ENCODE measurements at regions not wholly inside any gene's neighbourhood (a gene's known extent, or its start where the extent isn't known, plus 50 kb on each side); places are given as distances from the start of the nearest gene placed in this dataset.
"Not testable (repeated sequence)": the region's sequence is repeated elsewhere in the genome, so short reads cannot be mapped to it uniquely, and the experiment has no call there.

- H3K4me3 ChIP-seq: no peak overlapping the region
- H3K9me3 ChIP-seq: no peaks in the 10 kb centered on the region
- no peaks in the 10 kb centered on the region for H3K4me1 ChIP-seq
- DNase-seq: no peak
- no peak overlapping the region for H3K27ac ChIP-seq
- H3K36me3 ChIP-seq: no peaks in the 10 kb centered on the region
- no peak for TF ChIP-seq CTCF (IDR thresholded peaks at IDR 0.05)
- no peak for TF ChIP-seq POLR2A (IDR thresholded peaks at IDR 0.05)
- no peaks in the 10 kb centered on the region for H3K27me3 ChIP-seq
Observed at GRCh38 chr1:229150518-229150917, 120.4 kb upstream of the RAB4A start.

GRCh38 chr1:229151412-229151811, 119.5 kb upstream of the RAB4A start:
- H3K4me1 ChIP-seq, H3K27ac ChIP-seq, H3K27me3 ChIP-seq, H3K36me3 ChIP-seq, DNase-seq, H3K4me3 ChIP-seq, H3K9me3 ChIP-seq: not testable (repeated sequence)

- no peaks in the 10 kb centered on the region for H3K9me3 ChIP-seq
- TF ChIP-seq POLR2A (IDR thresholded peaks at IDR 0.05) (no peak), CTCF (IDR thresholded peaks at IDR 0.05) (no peak)
- no peaks in the 10 kb centered on the region for H3K27me3 ChIP-seq
- H3K36me3 ChIP-seq: no peaks in the 10 kb centered on the region
- H3K4me1 ChIP-seq: no peaks in the 10 kb centered on the region
- no peak for DNase-seq
- H3K4me3 ChIP-seq: no peak overlapping the region
- H3K27ac ChIP-seq: no peak overlapping the region
Observed at GRCh38 chr1:229152311-229152710, 118.6 kb upstream of the RAB4A start.

- Histone ChIP-seq H3K9me3 (no peaks in the 10 kb centered on the region), H3K27me3 (no peaks in the 10 kb centered on the region), H3K27ac (no peak overlapping the region), H3K4me1 (no peaks in the 10 kb centered on the region), H3K4me3 (no peak overlapping the region), H3K36me3 (no peaks in the 10 kb centered on the region)
- DNase-seq: peak in 1 of 3 donors; percentile 10
- no peak for TF ChIP-seq POLR2A (IDR thresholded peaks at IDR 0.05)
- no peak for TF ChIP-seq CTCF (IDR thresholded peaks at IDR 0.05)
Observed at GRCh38 chr1:229153955-229154548, 116.9 kb upstream of the RAB4A start.

GRCh38 chr1:229154811-229155210, 116.1 kb upstream of the RAB4A start:
- Histone ChIP-seq H3K27ac (no peak overlapping the region), H3K9me3 (no peaks in the 10 kb centered on the region), H3K4me3 (no peak overlapping the region), H3K36me3 (no peaks in the 10 kb centered on the region), H3K27me3 (no peaks in the 10 kb centered on the region), H3K4me1 (no peaks in the 10 kb centered on the region)
- TF ChIP-seq CTCF (IDR thresholded peaks at IDR 0.05): no peak
- TF ChIP-seq POLR2A (IDR thresholded peaks at IDR 0.05): no peak
- peak in 1 of 3 donors; percentile 25 for DNase-seq

GRCh38 chr1:229155472-229155871, 115.4 kb upstream of the RAB4A start:
- Histone ChIP-seq H3K4me1 (no peaks in the 10 kb centered on the region), H3K27me3 (no peaks in the 10 kb centered on the region), H3K4me3 (no peak overlapping the region), H3K27ac (no peak overlapping the region), H3K36me3 (no peaks in the 10 kb centered on the region), H3K9me3 (no peaks in the 10 kb centered on the region)
- TF ChIP-seq POLR2A (IDR thresholded peaks at IDR 0.05) (no peak), CTCF (IDR thresholded peaks at IDR 0.05) (no peak)
- DNase-seq: no peak

All from Peyer's patch (tissue), 4 donors.